HCT116 (cell line): ENCODE measurements at regions not wholly inside any gene's neighbourhood (a gene's known extent, or its start where the extent isn't known, plus 50 kb on each side); places are given as distances from the start of the nearest gene placed in this dataset.

Experiments
- ATAC-seq: fragments of 200-7000 bp; cut with Tn5 transposase; 2 replicates; pipeline ENCODE4 v1.9.1; 2020; ENCODE audit warnings: mild to moderate bottlenecking, moderate library complexity
- BruUV-seq: library from RNA; stranded (reverse); fragments of 400-500 nt; replicated peaks from 2 replicates; lab custom pipeline; 2021; lab: Mats Ljungman, UMichigan
- CTCF ChIA-PET: fragments of 300-600 bp; sonication (Branson Sonifier 250); formaldehyde crosslinking; loops from one replicate; lab custom pipeline; 2021; ENCODE audit warnings: antibody characterized with exemption; lab: Charles Lee
- POLR2A ChIA-PET: fragments of 300-600, 350-600 bp; sonication (Branson Sonifier 250); formaldehyde crosslinking; loops from one replicate; lab custom pipeline; 2021; ENCODE audit warnings: antibody characterized with exemption; lab: Charles Lee
- RAD21 ChIA-PET, 2 experiments: fragments of 300-600 bp; sonication (Branson Sonifier 250); formaldehyde crosslinking; loops; one replicate each; lab custom pipeline; 2023; ENCODE audit warnings: low total read pairs in 2 of 2; ENCODE audit not compliant: uncharacterized antibody in 2 of 2, unreplicated experiment in 2 of 2, low non-redundant PET in 1 of 2; lab: Charles Lee
- DNase-seq: peaks from one replicate; pipeline ENCODE4 v3.0.0-alpha.2; 2010; ENCODE audit warnings: low read depth, low spot score
- H2AFZ ChIP-seq: fragments of 200-600 bp; shearing (Covaris generic), sonication (generic); 2 replicates; pipeline ENCODE4 v1.6.1; 2017; ENCODE audit warnings: low read depth, mixed run types, mixed read lengths, antibody characterized with exemption, low read length; ENCODE audit not compliant: poor library complexity, severe bottlenecking
- H3K27ac ChIP-seq: 2 replicates; pipeline ENCODE4 v1.5.1; 2012; ENCODE audit warnings: low read depth, low read length
- H3K27me3 ChIP-seq: fragments of 200-600 bp; sonication (generic); 2 replicates; pipeline ENCODE4 v1.6.1; 2016; ENCODE audit warnings: mixed run types, low read length, mixed read lengths; ENCODE audit not compliant: insufficient read depth
- H3K36me3 ChIP-seq, 2 experiments: fragments of 200-500 bp in 1 of 2; fragments of 200-600 bp in 1 of 2; sonication (Bioruptor generic) in 1 of 2; sonication (generic) in 1 of 2; 2 replicates each; pipeline versions ENCODE4 v1.5.1 to v1.6.1; 2014 to 2016; ENCODE audit warnings: low read length in 2 of 2, inconsistent platforms in 1 of 2, mixed read lengths in 1 of 2, mixed run types in 1 of 2; ENCODE audit not compliant: insufficient read depth in 2 of 2, control insufficient read depth in 1 of 2
- H3K4me1 ChIP-seq, 2 experiments: fragments of 200-600 bp in 1 of 2; sonication (generic) in 1 of 2; 2 replicates each; pipeline versions ENCODE4 v1.5.1 to v1.6.1; 2012 to 2017; ENCODE audit warnings: low read length in 2 of 2, inconsistent platforms in 1 of 2, mild to moderate bottlenecking in 1 of 2, mixed read lengths in 1 of 2, mixed run types in 1 of 2, moderate library complexity in 1 of 2; ENCODE audit not compliant: insufficient read depth in 2 of 2, control insufficient read depth in 1 of 2
- H3K4me2 ChIP-seq: fragments of 200-600 bp; sonication (generic); 2 replicates; pipeline ENCODE4 v1.6.1; 2017; ENCODE audit warnings: mixed run types, low read length, mixed read lengths
- H3K4me3 ChIP-seq, 2 experiments: fragments of 200-600 bp in 1 of 2; sonication (generic) in 1 of 2; replicated peaks in 1 of 2; 2 replicates each; pipeline ENCODE4 v1.5.1; 2011 to 2016; ENCODE audit warnings: low read length in 2 of 2, control low read depth in 1 of 2, low read depth in 1 of 2, mild to moderate bottlenecking in 1 of 2, mixed read lengths in 1 of 2, mixed run types in 1 of 2
- H3K79me2 ChIP-seq: fragments of 200-600 bp; sonication (generic); 2 replicates; pipeline ENCODE4 v1.6.1; 2017; ENCODE audit warnings: mild to moderate bottlenecking, mixed run types, low read length, moderate library complexity, mixed read lengths; ENCODE audit not compliant: insufficient read depth
- H3K9ac ChIP-seq: fragments of 200-600 bp; sonication (generic); 2 replicates; pipeline ENCODE4 v1.6.1; 2016; ENCODE audit warnings: low read length, mixed read lengths
- H3K9me2 ChIP-seq: fragments of 200-600 bp; sonication (generic), shearing (Covaris generic); 2 replicates; pipeline ENCODE4 v1.6.1; 2017; ENCODE audit warnings: mixed run types, mild to moderate bottlenecking, moderate library complexity; ENCODE audit not compliant: insufficient read depth
- H3K9me3 ChIP-seq, 2 experiments: fragments of 200-500 bp in 1 of 2; fragments of 200-600 bp in 1 of 2; sonication (Bioruptor generic) in 1 of 2; sonication (generic) in 1 of 2; 2 replicates each; pipeline ENCODE4 v1.6.1; 2014 to 2017; ENCODE audit warnings: low read length in 2 of 2, mixed read lengths in 2 of 2, inconsistent platforms in 1 of 2, low read depth in 1 of 2, mild to moderate bottlenecking in 1 of 2, mixed run types in 1 of 2, moderate library complexity in 1 of 2; ENCODE audit not compliant: control insufficient read depth in 1 of 2, insufficient read depth in 1 of 2
- H4K20me1 ChIP-seq: fragments of 200-600 bp; sonication (generic), shearing (Covaris generic); 2 replicates; pipeline ENCODE4 v1.6.1; 2017; ENCODE audit warnings: mixed run types, mild to moderate bottlenecking, moderate library complexity; ENCODE audit not compliant: insufficient read depth
- CBX3 ChIP-seq: IDR thresholded peaks from 2 replicates; pipeline ENCODE4 v1.6.1; 2012; ENCODE audit warnings: low read depth
- EGR1 ChIP-seq: IDR thresholded peaks from 2 replicates; pipeline ENCODE4 v1.6.1; 2012; ENCODE audit warnings: low read depth
- EZH2 ChIP-seq: fragments of 200-600 bp; sonication (generic); IDR thresholded peaks from 2 replicates; pipeline ENCODE4 v1.6.1; 2017; ENCODE audit warnings: antibody characterized with exemption, mixed run types
- FOSL1 ChIP-seq: IDR thresholded peaks from 2 replicates; pipeline ENCODE4 v1.6.1; 2012; ENCODE audit warnings: low read depth
- JUND ChIP-seq: IDR thresholded peaks from 2 replicates; pipeline ENCODE4 v1.6.1; 2012
- POLR2A ChIP-seq: IDR thresholded peaks from 2 replicates; pipeline ENCODE4 v1.7.0; 2011; ENCODE audit warnings: borderline replicate concordance; ENCODE audit not compliant: insufficient read depth, insufficient read length; ENCODE audit errors: extremely low read depth
- POLR2AphosphoS5 ChIP-seq: IDR thresholded peaks from 2 replicates; pipeline ENCODE4 v1.6.1; 2011; ENCODE audit warnings: mild to moderate bottlenecking, low read depth, low read length, moderate library complexity
- RAD21 ChIP-seq: IDR thresholded peaks from 2 replicates; pipeline ENCODE4 v1.6.1; 2012; ENCODE audit warnings: low read depth, mild to moderate bottlenecking
- SIN3A ChIP-seq: IDR thresholded peaks from 2 replicates; pipeline ENCODE4 v1.6.1; 2012; ENCODE audit warnings: low read depth
- SRF ChIP-seq: IDR thresholded peaks from 2 replicates; pipeline ENCODE4 v1.6.1; 2012; ENCODE audit warnings: low read depth
- TCF7L2 ChIP-seq: IDR thresholded peaks from 2 replicates; pipeline ENCODE4 v1.7.0; 2011; ENCODE audit warnings: borderline replicate concordance, inconsistent platforms; ENCODE audit not compliant: insufficient read depth, insufficient read length; ENCODE audit errors: extremely low read depth
- YY1 ChIP-seq: IDR thresholded peaks from 2 replicates; pipeline ENCODE4 v1.6.1; 2011; ENCODE audit warnings: low read length, low read depth, moderate library complexity, mild to moderate bottlenecking; ENCODE audit not compliant: insufficient replicate concordance; ENCODE audit errors: extremely low read depth
- ZFX ChIP-seq: fragments of 450-650 bp; IDR thresholded peaks from 2 replicates; pipeline ENCODE4 v1.6.1; 2017
- ZNF274 ChIP-seq: fragments of 200-500 bp; sonication (Bioruptor generic); IDR thresholded peaks from 2 replicates; pipeline ENCODE4 v1.6.1; 2014; ENCODE audit warnings: mild to moderate bottlenecking, low read depth, low read length, inconsistent platforms
- intact Hi-C: fragments of 100-400 bp; cut with micrococcal nuclease; formaldehyde crosslinking; loops from 2 replicates; pipeline ENCODE4 v1.10.0; 2022
- TF ChIP-seq, protein P1 (sequence below): IDR thresholded peaks from 2 replicates; pipeline ENCODE4 v1.6.1; 2012

DNA sequence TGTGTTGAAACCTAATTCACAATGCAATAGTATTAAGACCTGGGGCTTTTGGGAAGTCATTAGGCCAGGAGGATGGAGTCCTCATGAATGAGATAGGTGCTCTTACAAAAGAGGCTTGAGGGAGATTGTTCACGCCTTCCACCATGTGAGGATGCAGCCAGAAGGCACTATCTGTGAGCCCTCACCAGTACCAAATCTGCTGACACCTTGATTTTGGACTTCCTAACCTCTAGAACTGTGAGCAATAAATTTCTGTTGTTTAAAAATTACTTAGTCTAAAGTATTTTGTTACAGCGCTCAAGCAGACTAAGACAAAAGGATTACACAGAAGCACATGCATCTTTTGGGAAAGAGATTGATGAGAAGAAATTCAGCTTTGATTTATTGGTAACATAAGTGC is 232.9 kb upstream of the NR4A3 start:
- RAD21 ChIA-PET, result no interaction called here
- ATAC-seq, result no peak
- H2AFZ ChIP-seq, result no peak overlapping the region
- H3K27me3 ChIP-seq, result no peaks in the 10 kb centered on the region
- no peaks in the 10 kb centered on the region for H3K9me2 ChIP-seq
- DNase-seq, result no peak
- H3K4me1 ChIP-seq, result no peaks in the 10 kb centered on the region
- POLR2A ChIA-PET, result no interaction called here
- no peaks in the 10 kb centered on the region for H3K9me3 ChIP-seq
- H3K27ac ChIP-seq, result no peak overlapping the region
- no peak for TF ChIP-seq POLR2A
- TF ChIP-seq, all 23 proteins: peak for 0
- no peak overlapping the region for H3K4me3 ChIP-seq
- no peaks in the 10 kb centered on the region for H3K79me2 ChIP-seq
- no TSS peak for BruUV-seq
- CTCF ChIA-PET, result no interaction called here
- no peaks in the 10 kb centered on the region for H3K36me3 ChIP-seq
- no peaks in the 10 kb centered on the region for H4K20me1 ChIP-seq
- intact Hi-C loops, result no loop called here
- no peak overlapping the region for H3K4me2 ChIP-seq
- H3K9ac ChIP-seq, result no peak overlapping the region

DNA sequence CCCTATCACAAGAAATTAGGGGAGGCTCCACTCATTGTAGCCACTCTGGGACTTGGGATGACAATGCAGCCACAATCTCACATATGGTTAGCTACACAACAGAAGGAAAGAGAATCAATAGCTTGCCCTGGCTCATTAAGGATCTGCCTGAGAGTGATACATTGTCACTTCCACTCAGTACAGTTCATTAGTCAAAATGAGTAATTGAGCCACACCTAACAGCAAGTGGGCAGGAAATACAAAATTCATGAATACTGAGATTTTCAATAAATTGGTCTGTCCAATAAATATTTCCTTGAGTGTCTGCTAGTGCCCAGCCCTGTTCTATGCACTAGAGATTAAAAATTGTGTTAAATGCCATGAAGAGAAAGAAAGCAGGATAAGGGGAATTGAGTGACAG is 231.3 kb upstream of the NR4A3 start:
- no peak for DNase-seq
- H3K36me3 ChIP-seq, result no peaks in the 10 kb centered on the region
- intact Hi-C loops, result no loop called here
- H3K9me2 ChIP-seq, result no peaks in the 10 kb centered on the region
- no peak overlapping the region for H3K27ac ChIP-seq
- no peaks in the 10 kb centered on the region for H3K9me3 ChIP-seq
- BruUV-seq, result no TSS peak
- H3K4me2 ChIP-seq, result no peak overlapping the region
- no peaks in the 10 kb centered on the region for H3K79me2 ChIP-seq
- TF ChIP-seq, protein P1, sequence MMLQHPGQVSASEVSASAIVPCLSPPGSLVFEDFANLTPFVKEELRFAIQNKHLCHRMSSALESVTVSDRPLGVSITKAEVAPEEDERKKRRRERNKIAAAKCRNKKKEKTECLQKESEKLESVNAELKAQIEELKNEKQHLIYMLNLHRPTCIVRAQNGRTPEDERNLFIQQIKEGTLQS, result no peak
- TF ChIP-seq YY1 (no peak), POLR2AphosphoS5 (no peak), EGR1 (no peak), TCF7L2 (no peak), FOSL1 (no peak), CBX3 (no peak), POLR2A (no peak), SRF (no peak), ZNF274 (no peak), JUND (no peak), SIN3A (no peak), RAD21 (no peak), ZFX (no peak), EZH2 (no peak)
- POLR2A ChIA-PET, result no interaction called here
- no peak overlapping the region for H3K4me3 ChIP-seq
- no peak for ATAC-seq
- H3K9ac ChIP-seq, result no peak overlapping the region
- H2AFZ ChIP-seq, result no peak overlapping the region
- RAD21 ChIA-PET, result no interaction called here
- CTCF ChIA-PET, result no interaction called here
- no peaks in the 10 kb centered on the region for H3K4me1 ChIP-seq
- no peaks in the 10 kb centered on the region for H4K20me1 ChIP-seq
- H3K27me3 ChIP-seq, result no peaks in the 10 kb centered on the region
